ENCODE measurements at regions not wholly inside any gene's neighbourhood (a gene's known extent, or its start where the extent isn't known, plus 50 kb on each side); places are given as distances from the start of the nearest gene placed in this dataset.
"Not testable (repeated sequence)": the region's sequence is repeated elsewhere in the genome, so short reads cannot be mapped to it uniquely, and the experiment has no call there.

DNA sequence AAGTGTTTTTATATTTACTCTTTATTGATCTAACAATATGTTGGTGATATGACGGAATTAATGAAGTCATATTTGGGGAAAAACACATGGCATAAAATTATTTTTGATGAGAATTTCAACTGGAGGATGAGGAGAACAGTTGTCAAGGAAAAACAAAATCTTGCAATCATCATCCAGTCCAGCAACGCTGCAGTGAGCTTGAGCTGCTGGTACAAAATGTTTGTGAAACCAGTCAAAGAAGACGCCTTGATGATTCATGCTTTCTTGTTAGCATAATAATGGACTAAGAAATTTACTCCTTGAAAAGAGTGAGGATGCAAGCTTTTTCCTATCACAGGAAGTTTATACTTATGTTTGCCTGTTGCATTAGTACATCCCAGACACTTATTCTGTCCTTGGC is 64.1 kb upstream of the RUBCNL start:
- not testable (repeated sequence) for TF ChIP-seq ARNT (IDR thresholded peaks at IDR 0.05); EZH2 (conservative IDR thresholded peaks at IDR 0.05; ENCODE audit: low read depth, low read length); ZBTB21 (CRISPR knock-in tag; IDR thresholded peaks at IDR 0.05)
- TF ChIP-seq, protein P1, sequence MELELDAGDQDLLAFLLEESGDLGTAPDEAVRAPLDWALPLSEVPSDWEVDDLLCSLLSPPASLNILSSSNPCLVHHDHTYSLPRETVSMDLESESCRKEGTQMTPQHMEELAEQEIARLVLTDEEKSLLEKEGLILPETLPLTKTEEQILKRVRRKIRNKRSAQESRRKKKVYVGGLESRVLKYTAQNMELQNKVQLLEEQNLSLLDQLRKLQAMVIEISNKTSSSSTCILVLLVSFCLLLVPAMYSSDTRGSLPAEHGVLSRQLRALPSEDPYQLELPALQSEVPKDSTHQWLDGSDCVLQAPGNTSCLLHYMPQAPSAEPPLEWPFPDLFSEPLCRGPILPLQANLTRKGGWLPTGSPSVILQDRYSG (CRISPR knock-in tag; IDR thresholded peaks at IDR 0.05): not testable (repeated sequence)

Measured in HepG2 (cell line).